PFSK-1 (cell line): ENCODE measurements at regions not wholly inside any gene's neighbourhood (a gene's known extent, or its start where the extent isn't known, plus 50 kb on each side); places are given as distances from the start of the nearest gene placed in this dataset.

Experiments used
- POLR2AphosphoS5 ChIP-seq: IDR thresholded peaks from 2 replicates; pipeline ENCODE4 v1.6.1; 2012; ENCODE audit warnings: low read depth, mild to moderate bottlenecking, control low read depth, low read length, moderate library complexity
- REST ChIP-seq, 2 experiments: IDR thresholded peaks; 2 replicates each; pipeline versions ENCODE4 v1.6.1 to v1.8.0; 2011 to 2012; ENCODE audit warnings: low read depth in 2 of 2, low read length in 2 of 2, control low read depth in 1 of 2, inconsistent platforms in 1 of 2, mild to moderate bottlenecking in 1 of 2, moderate library complexity in 1 of 2; ENCODE audit not compliant: insufficient read depth in 1 of 2
- TAF1 ChIP-seq: IDR thresholded peaks from 2 replicates; pipeline ENCODE4 v1.6.1; 2012; ENCODE audit warnings: low read length, control low read depth, borderline replicate concordance; ENCODE audit not compliant: insufficient read depth

DNA sequence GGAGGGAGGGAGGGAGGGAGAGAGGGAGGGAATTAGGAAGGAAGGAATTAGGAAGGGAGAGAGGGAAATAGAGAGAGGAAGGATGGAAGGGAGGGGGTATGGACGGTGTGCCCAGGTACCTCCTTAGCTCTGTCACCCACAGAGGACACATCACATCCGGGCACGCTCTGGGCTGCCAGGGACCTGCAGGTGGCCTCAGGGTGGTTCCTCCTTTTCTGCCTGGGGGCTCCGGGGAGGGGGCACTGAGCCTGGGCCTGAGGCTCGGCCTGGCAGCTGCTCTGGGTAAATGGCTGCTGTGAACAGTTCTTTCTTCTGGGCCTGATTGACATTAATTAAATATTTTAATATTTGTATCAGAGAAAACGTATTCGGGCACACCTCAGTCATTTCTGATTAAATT, 733.5 kb downstream of the BRD1 start:
- TF ChIP-seq REST (IDR thresholded peaks at IDR 0.05; ENCODE audit: insufficient read depth in 1 of 2, low read depth in 2 of 2, low read length in 2 of 2) (no peak), TAF1 (no peak), POLR2AphosphoS5 (no peak)
